C1 segment of cervical spinal cord (tissue), 14 donors: ENCODE measurements at regions not wholly inside any gene's neighbourhood (a gene's known extent, or its start where the extent isn't known, plus 50 kb on each side); places are given as distances from the start of the nearest gene placed in this dataset.
"Not testable (repeated sequence)": the region's sequence is repeated elsewhere in the genome, so short reads cannot be mapped to it uniquely, and the experiment has no call there.

Source experiments
- DNase-seq, 14 donors: peaks; one replicate each; lab custom pipeline; 2025; lab: John Stamatoyannopoulos, UW

DNA sequence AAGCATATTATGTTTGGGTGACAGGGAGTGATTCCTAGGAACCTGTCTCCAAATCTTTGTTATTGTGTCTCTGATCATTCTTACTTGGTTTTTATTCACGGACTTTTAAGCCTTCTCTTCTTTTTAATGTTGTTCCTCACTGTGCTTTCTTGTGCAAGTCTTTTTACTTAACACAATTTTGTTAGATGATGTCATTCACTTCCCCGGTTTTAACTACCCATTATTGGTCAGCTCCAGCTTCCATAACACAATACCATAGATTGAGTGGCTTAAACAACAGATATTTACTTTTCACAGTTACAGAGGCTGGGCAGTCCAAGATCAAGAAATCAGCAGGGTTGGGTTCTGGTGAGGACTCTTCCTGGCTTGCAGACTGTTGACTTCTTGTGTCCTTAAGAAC is 436.3 kb upstream of the CBLB start:
- no peak for DNase-seq

GRCh38 chr3:106305882-106306435 is 437.1 kb upstream of the CBLB start:
- DNase-seq = no peak

GRCh38 chr3:106309274-106309673 is 440.5 kb upstream of the CBLB start:
- no peak for DNase-seq

DNA sequence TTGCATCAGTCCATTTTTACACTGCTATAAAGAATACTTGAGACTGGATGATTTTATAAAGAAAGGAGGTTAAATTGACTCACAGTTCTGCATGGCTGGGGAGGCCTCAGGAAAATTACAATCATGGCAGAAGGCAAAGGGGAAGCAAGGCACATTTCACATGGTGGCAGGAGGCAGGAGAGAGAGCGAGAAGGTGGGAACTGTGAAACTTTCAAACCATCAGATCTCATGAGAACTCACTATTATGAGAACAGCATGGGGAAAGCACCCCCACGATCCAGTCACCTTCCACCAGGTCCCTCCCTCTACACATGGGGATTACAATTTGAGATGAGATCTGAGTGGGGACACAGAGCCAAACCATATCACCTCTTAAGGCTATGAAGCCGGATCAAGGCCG is 441.0 kb upstream of the CBLB start:
- not testable (repeated sequence) for DNase-seq

DNA sequence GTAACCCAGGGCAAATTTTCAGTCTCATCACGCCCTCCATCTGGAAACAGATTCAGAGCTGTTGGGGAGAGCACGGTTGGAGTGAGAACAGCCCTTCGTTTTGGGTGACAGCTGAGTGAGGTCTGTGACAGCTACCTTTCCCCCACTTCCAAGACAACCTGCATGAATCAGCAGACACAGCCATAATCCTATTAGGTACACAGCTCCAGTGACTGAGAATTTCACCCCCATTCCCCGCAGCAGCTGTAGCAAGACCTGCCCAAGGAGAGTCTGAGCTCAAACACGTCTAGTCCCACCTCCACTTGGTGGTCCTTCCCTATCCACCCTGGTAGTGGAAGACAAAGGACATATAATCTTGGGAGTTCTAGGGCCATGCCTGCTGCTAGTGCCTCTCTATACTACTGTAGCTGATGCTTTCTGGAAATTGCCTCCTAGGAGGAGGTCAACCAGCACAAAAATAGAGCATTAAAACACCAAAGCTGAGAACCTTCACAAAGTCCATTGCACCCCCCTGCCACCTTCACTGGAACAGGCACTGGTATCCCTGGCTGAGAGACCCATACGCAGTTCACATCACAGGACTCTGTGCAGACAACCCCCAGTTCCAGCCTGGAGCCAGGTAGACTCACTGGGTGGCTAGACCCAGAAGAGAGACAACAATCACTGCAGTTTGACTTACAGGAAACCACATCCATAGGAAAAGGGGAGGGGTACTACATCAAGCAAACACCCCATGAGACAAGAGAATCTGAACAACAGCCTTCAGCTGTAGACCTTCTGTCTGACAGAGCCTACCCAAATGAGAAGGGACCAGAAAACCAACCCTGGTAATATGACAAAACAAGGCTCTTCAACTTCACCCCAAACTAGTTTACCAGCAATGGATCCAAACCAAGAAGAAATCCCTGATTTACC is 448.6 kb upstream of the CBLB start:
- DNase-seq = no peak

- DNase-seq = not testable (repeated sequence)
These were observed 452.6 kb upstream of the CBLB start for GRCh38 chr3:106321438-106321837.

DNA sequence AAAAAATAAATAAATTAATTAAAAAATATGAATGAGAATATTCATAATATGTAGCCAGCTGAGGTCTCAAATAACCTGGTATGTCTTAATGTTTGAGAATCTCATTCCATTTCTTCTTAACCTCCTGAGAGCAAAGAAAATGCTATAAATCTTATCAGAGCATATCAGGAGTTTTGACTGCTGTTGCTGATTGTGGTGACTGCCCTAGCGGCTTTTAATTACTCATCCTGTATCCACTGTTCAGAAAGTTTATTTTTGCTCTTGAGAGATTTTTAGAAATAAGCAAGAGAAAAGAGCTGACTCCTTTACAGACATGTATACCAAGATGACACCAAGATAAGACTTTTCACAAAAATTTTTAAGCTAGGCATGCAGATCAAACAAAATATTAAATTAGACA is 454.8 kb upstream of the CBLB start:
- no peak for DNase-seq

GRCh38 chr3:106326941-106327695 is 458.3 kb upstream of the CBLB start:
- DNase-seq = no peak

DNA sequence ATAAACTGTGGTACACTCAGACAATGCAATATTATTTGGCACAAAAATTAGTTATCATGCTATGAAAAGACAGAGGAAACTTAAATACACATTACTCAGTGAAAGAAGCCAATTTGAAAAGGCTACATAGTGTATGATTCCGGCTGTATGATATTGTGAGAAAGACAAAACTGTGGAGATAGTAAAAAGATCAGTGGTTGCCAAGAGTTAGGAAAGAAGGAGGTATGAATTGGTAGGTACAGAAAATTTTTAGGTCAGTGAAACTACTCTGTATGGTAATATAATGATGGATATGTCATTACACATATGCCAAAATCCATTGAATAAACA is 458.8 kb upstream of the CBLB start:
- no peak for DNase-seq

DNA sequence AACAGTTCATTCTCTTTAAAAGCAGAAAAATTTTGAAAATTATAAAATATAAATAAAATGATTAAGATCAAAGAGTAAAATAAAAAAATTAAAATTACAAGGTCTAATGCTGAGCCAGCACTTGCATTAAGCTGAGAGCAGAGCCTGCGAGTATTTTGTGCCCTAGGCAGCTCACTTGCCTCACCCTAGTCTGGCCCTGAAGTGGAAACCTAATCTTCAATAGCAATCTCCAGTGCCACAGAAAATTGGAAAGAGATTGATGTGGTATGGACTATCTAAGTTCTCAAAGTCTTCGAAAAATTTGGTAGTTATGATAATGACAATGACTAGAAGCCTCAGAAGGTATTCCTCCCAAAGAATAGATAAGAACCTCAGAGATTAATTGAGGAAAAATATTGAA is 459.4 kb upstream of the CBLB start:
- no peak for DNase-seq

DNA sequence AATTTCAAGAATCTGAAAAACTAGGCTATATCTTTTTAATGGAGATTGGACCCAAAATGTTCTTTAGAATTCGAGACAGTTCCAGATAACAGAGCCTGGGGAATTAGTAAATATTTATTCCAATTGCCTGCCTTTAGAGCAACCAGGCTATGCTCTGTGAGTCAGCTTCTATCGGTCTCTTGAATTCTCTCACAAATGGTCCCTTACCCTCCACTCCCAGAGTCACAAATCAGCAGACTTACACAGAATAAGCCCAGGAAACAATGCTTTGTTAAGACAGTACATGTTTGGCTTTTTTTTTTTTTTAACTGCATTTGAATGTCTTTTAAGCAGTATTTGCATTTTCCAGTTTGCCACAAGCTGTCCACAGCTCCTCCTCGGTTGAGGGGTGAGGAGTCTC is 460.7 kb upstream of the CBLB start:
- DNase-seq = no peak

DNA sequence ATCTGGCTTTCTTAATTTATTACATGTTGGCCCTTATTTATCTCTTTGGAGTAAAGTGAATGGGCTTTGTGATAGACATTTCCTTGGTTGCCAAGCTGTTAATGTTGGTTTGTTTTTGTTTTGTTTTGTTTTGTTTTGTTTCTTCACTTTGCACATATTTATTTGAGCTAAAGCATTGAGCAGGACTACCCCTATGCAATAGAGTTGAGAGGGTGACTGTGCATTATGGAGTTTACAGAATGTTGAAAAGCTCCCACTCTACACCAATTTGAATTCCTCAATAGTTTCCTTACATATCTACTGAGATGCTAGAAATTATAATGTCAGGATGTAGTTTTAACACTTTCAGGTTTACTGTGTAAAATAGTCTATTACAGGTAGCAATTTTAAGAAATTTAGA is 462.8 kb upstream of the CBLB start:
- no peak for DNase-seq

GRCh38 chr3:106332129-106332528 is 463.3 kb upstream of the CBLB start:
- DNase-seq = no peak

DNA sequence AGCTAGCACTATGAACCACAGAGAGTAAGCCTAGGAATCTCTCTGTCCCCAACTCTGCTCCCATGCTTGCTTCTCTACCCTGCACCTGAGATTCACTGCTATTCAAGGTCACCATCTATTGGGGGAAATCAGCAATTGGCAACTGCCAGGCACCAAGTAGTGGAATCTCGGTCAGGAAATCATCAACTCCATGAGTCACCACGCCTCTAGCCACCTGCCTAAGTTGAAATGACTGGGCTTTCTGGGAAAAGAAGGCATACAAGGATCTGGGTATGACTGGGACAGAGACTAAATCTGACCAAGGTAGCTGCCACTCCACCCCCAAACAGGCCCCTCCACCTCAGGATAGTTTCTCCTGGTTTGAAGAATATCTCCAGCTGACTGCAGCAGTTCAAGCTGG is 464.1 kb upstream of the CBLB start:
- no peak for DNase-seq

DNA sequence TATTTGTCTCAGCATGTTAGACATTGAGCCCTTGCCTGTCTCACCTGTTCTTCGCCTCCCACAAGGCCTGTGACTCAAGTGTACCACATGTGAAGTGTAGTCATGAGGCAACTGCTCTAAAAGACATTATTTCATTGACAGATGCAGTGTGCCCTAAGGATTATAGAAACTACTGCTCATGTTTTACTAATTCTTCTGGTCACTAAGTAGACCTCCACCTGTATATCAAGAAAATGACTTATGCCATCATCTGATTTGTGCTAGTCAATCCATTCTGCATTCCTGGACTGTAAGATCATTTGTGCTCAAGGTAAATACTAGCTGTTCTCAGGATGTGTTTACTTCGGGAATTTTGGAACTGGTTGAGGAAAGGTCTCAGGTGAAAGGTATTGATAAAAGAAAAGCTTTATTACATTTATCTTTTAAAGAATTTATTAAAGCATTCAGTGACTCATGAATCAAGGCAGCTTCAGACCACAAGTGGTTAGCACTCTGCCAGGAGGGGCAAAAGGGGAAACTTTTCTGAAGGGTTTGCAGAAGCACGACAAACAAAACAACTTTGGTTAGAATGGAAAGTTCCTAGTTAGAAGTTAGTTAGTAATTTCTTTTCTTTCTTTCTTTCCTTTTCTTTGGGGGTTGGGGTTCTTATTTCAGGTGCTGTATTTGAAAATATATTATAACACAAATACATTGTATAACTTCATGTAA is 465.3 kb upstream of the CBLB start:
- no peak for DNase-seq

DNA sequence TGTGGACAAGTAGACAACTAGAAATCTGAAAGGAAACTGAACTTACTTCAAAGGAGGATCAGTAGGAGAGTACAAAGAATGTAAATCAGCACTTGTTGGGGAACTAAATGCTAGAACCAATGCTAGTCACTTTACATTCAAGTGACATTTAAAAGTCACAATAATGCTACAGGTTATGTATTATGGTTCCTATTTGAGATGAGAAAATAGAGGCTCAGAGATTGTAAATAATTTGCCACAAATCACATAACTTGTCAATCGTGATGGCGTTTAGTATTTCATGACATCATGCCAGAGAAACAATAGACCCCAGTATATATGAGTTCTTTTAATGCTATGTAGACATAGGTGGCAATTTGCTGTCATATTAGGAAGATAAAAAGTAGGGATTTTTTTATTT is 467.8 kb upstream of the CBLB start:
- no peak for DNase-seq

GRCh38 chr3:106337116-106337515 is 468.3 kb upstream of the CBLB start:
- DNase-seq = no peak

GRCh38 chr3:106338582-106339214 is 469.9 kb upstream of the CBLB start:
- no peak for DNase-seq

GRCh38 chr3:106339551-106339950 is 470.7 kb upstream of the CBLB start:
- DNase-seq = no peak

GRCh38 chr3:106341087-106341486 is 472.3 kb upstream of the CBLB start:
- DNase-seq = no peak

- no peak for DNase-seq
These were observed 472.9 kb upstream of the CBLB start for GRCh38 chr3:106341586-106342162.
